T-cell (primary cell): ENCODE measurements at regions not wholly inside any gene's neighbourhood (a gene's known extent, or its start where the extent isn't known, plus 50 kb on each side); places are given as distances from the start of the nearest gene placed in this dataset.

ENCODE experiments used
- ATAC-seq, 4 experiments: fragments of 200-7000 bp in 3 of 4; fragments of 150-1000 bp in 1 of 4; cut with Tn5 transposase; replicated peaks in 1 of 4; 1 replicate in 3 of 4; 2 replicates in 1 of 4; pipeline ENCODE4 v1.10.0; 2021; ENCODE audit warnings: moderate library complexity in 3 of 4, mild to moderate bottlenecking in 2 of 4, moderate number of reproducible peaks in 1 of 4
- CTCF ChIA-PET, 2 donors: fragments of 300-600 bp; sonication (Branson Sonifier 250); formaldehyde crosslinking; loops; one replicate each; lab custom pipeline; 2022; ENCODE audit warnings: antibody characterized with exemption in 2 of 2; lab: Charles Lee
- POLR2A ChIA-PET, 2 donors: fragments of 300-600 bp; sonication (Branson Sonifier 250); formaldehyde crosslinking; loops; one replicate each; lab custom pipeline; 2022; ENCODE audit warnings: antibody characterized with exemption in 2 of 2; lab: Charles Lee
- DNase-seq, 35 experiments: peaks; one replicate each; pipeline versions ENCODE4 v3.0.0 to v3.0.0-alpha.2; 2013 to 2023
- H3K27ac ChIP-seq: one replicate; pipeline ENCODE4 v1.5.1; 2013; ENCODE audit warnings: low read length
- H3K27me3 ChIP-seq, 2 experiments: replicated peaks in 1 of 2; 1 replicate in 1 of 2; 2 replicates in 1 of 2; pipeline versions ENCODE4 v1.6.1 to v1.7.0; 2013; ENCODE audit warnings: low read length in 1 of 2, mixed read lengths in 1 of 2; ENCODE audit not compliant: control insufficient read depth in 2 of 2, insufficient read depth in 2 of 2; ENCODE audit errors: extremely low read depth in 1 of 2
- H3K36me3 ChIP-seq, 2 donors: 1 replicate in 1 of 2; 2 replicates in 1 of 2; pipeline versions ENCODE4 v1.6.1 to v1.7.0; 2013; ENCODE audit warnings: low read length in 1 of 2; ENCODE audit not compliant: control insufficient read depth in 2 of 2, insufficient read depth in 1 of 2; ENCODE audit errors: extremely low read depth in 1 of 2
- H3K4me1 ChIP-seq, 2 experiments: 1 replicate in 1 of 2; 2 replicates in 1 of 2; pipeline versions ENCODE4 v1.6.1 to v1.7.0; 2013; ENCODE audit warnings: low read length in 2 of 2, mixed read lengths in 1 of 2; ENCODE audit not compliant: insufficient read depth in 2 of 2, control insufficient read depth in 1 of 2; ENCODE audit errors: extremely low read depth in 1 of 2
- H3K4me3 ChIP-seq, 2 donors: 1 replicate in 1 of 2; 2 replicates in 1 of 2; pipeline versions ENCODE4 v1.5.1 to v1.7.0; 2013; ENCODE audit warnings: mild to moderate bottlenecking in 2 of 2, low read length in 1 of 2, moderate library complexity in 1 of 2; ENCODE audit not compliant: control insufficient read depth in 1 of 2; ENCODE audit errors: extremely low read depth in 1 of 2
- H3K9me3 ChIP-seq: 2 replicates; pipeline ENCODE4 v1.7.0; 2013
- H3K27ac Mint-ChIP-seq, 2 donors: one replicate each; pipeline ENCODE4 v1.8.0; 2020 to 2021; ENCODE audit warnings: mild to moderate bottlenecking in 2 of 2, mixed read lengths in 2 of 2
- H3K27me3 Mint-ChIP-seq, 2 donors: one replicate each; pipeline ENCODE4 v1.8.0; 2021 to 2022; ENCODE audit warnings: mixed read lengths in 2 of 2
- H3K36me3 Mint-ChIP-seq: one replicate; pipeline ENCODE4 v1.8.0; 2021; ENCODE audit warnings: mixed read lengths
- H3K4me1 Mint-ChIP-seq, 3 donors: one replicate each; pipeline ENCODE4 v1.8.0; 2020 to 2022; ENCODE audit warnings: mixed read lengths in 3 of 3, mild to moderate bottlenecking in 1 of 3
- H3K4me3 Mint-ChIP-seq, 3 donors: one replicate each; pipeline ENCODE4 v1.8.0; 2020 to 2022; ENCODE audit warnings: mild to moderate bottlenecking in 3 of 3, mixed read lengths in 3 of 3, moderate library complexity in 3 of 3
- H3K9me3 Mint-ChIP-seq, 3 donors: one replicate each; pipeline ENCODE4 v1.8.0; 2020 to 2022; ENCODE audit warnings: mixed read lengths in 3 of 3
- WGBS: methylation state at CpG from one replicate; pipeline ENCODE4 v1.1.5; 2013; ENCODE audit warnings: missing lambda C conversion rate; ENCODE audit not compliant: insufficient coverage; 5-methylcytosine and 5-hydroxymethylcytosine counted together

GRCh38 chr16:72384651-72385050 is 212.7 kb upstream of the PMFBP1 start:
- peaks cover 10% of the 10 kb centered on the region for H3K36me3 Mint-ChIP-seq

GRCh38 chr16:72380283-72380682 is 208.3 kb upstream of the PMFBP1 start:
- CTCF ChIA-PET = no interaction called here

More at GRCh38 chr16:72384651-72385050, 212.7 kb upstream of the PMFBP1 start:
- DNase-seq (no peak), ATAC-seq (no peak)
- H3K27me3 Mint-ChIP-seq = no peaks in the 10 kb centered on the region
- H3K4me1 ChIP-seq = no peaks in the 10 kb centered on the region
- H3K36me3 ChIP-seq = no peaks in the 10 kb centered on the region
- no peak overlapping the region for H3K27ac ChIP-seq
- H3K4me1 Mint-ChIP-seq = no peaks in the 10 kb centered on the region
- ChIA-PET POLR2A (no interaction called here), CTCF (no interaction called here)
- H3K4me3 ChIP-seq = no peak overlapping the region
- no peaks in the 10 kb centered on the region for H3K27me3 ChIP-seq
- no peaks in the 10 kb centered on the region for H3K9me3 ChIP-seq
- no CpG with 5 or more reads among the region's 5 CpGs for WGBS
- peaks cover 0 to 39% (median 5%) of the 10 kb centered on the region in 3 donors for H3K9me3 Mint-ChIP-seq
- H3K27ac Mint-ChIP-seq = no peak overlapping the region
- no peak overlapping the region for H3K4me3 Mint-ChIP-seq

GRCh38 chr16:72373201-72373600 is 201.2 kb upstream of the PMFBP1 start:
- no peaks in the 10 kb centered on the region for H3K9me3 ChIP-seq
- no peak for ATAC-seq
- POLR2A ChIA-PET = no interaction called here
- WGBS = 80% methylated on average over 1 of the region's 2 CpGs
- H3K4me3 ChIP-seq = no peak overlapping the region
- CTCF ChIA-PET = no interaction called here
- Mint-ChIP-seq H3K9me3 (no peaks in the 10 kb centered on the region), H3K36me3 (no peaks in the 10 kb centered on the region), H3K27me3 (no peaks in the 10 kb centered on the region), H3K4me3 (no peak overlapping the region), H3K27ac (no peak overlapping the region), H3K4me1 (no peaks in the 10 kb centered on the region)
- no peaks in the 10 kb centered on the region for H3K36me3 ChIP-seq
- no peak for DNase-seq
- H3K27ac ChIP-seq = no peak overlapping the region
- H3K4me1 ChIP-seq = no peaks in the 10 kb centered on the region
- no peaks in the 10 kb centered on the region for H3K27me3 ChIP-seq

More at GRCh38 chr16:72380283-72380682, 208.3 kb upstream of the PMFBP1 start:
- H3K9me3 ChIP-seq = no peaks in the 10 kb centered on the region
- DNase-seq (no peak), ATAC-seq (no peak)
- no CpG with 5 or more reads among the region's 1 CpG for WGBS
- H3K27me3 ChIP-seq = no peaks in the 10 kb centered on the region
- H3K4me1 ChIP-seq = no peaks in the 10 kb centered on the region
- no peaks in the 10 kb centered on the region for H3K4me1 Mint-ChIP-seq
- no peak overlapping the region for H3K27ac ChIP-seq
- no peaks in the 10 kb centered on the region for H3K36me3 ChIP-seq
- H3K36me3 Mint-ChIP-seq = no peaks in the 10 kb centered on the region
- H3K4me3 Mint-ChIP-seq = no peak overlapping the region
- H3K27me3 Mint-ChIP-seq = no peaks in the 10 kb centered on the region
- peaks cover 0 to 17% (median 0%) of the 10 kb centered on the region in 3 donors for H3K9me3 Mint-ChIP-seq
- no peak overlapping the region for H3K27ac Mint-ChIP-seq
- POLR2A ChIA-PET = no interaction called here
- H3K4me3 ChIP-seq = no peak overlapping the region

- no peak for ATAC-seq
These were observed 200.4 kb upstream of the PMFBP1 start for GRCh38 chr16:72372087-72373045.

GRCh38 chr16:72371307-72372086 is 199.5 kb upstream of the PMFBP1 start:
- 57% methylated on average over 3 of the region's 10 CpGs for WGBS
- no peaks in the 10 kb centered on the region for H3K36me3 ChIP-seq
- Mint-ChIP-seq H3K27ac (no peak overlapping the region), H3K4me1 (no peaks in the 10 kb centered on the region), H3K36me3 (no peaks in the 10 kb centered on the region), H3K9me3 (peaks cover 4 to 6% (median 5%) of the 10 kb centered on the region in 3 donors), H3K27me3 (no peaks in the 10 kb centered on the region), H3K4me3 (no peak overlapping the region)
- DNase-seq (no peak), ATAC-seq (no peak)
- no peaks in the 10 kb centered on the region for H3K9me3 ChIP-seq
- no peaks in the 10 kb centered on the region for H3K4me1 ChIP-seq
- no peak overlapping the region for H3K27ac ChIP-seq
- no peak overlapping the region for H3K4me3 ChIP-seq
- POLR2A ChIA-PET = no interaction called here
- CTCF ChIA-PET = no interaction called here
- H3K27me3 ChIP-seq = no peaks in the 10 kb centered on the region

More at GRCh38 chr16:72372087-72373045, 200.4 kb upstream of the PMFBP1 start:
- DNase-seq = no peak
- Histone ChIP-seq H3K27ac (no peak overlapping the region), H3K9me3 (no peaks in the 10 kb centered on the region), H3K4me3 (no peak overlapping the region), H3K36me3 (no peaks in the 10 kb centered on the region), H3K4me1 (no peaks in the 10 kb centered on the region), H3K27me3 (no peaks in the 10 kb centered on the region)
- Mint-ChIP-seq H3K27ac (no peak overlapping the region), H3K9me3 (peaks cover 2 to 4% (median 3%) of the 10 kb centered on the region in 3 donors), H3K36me3 (no peaks in the 10 kb centered on the region), H3K4me1 (no peaks in the 10 kb centered on the region), H3K4me3 (no peak overlapping the region), H3K27me3 (no peaks in the 10 kb centered on the region)
- ChIA-PET CTCF (no interaction called here), POLR2A (no interaction called here)
- 100% methylated on average over 4 of the region's 15 CpGs for WGBS

GRCh38 chr16:72369274-72369673 is 197.3 kb upstream of the PMFBP1 start:
- ChIA-PET POLR2A (no interaction called here), CTCF (no interaction called here)
- H3K27ac Mint-ChIP-seq = no peak overlapping the region

More at GRCh38 chr16:72369274-72369673, 197.3 kb upstream of the PMFBP1 start:
- DNase-seq (no peak), ATAC-seq (no peak)
- Mint-ChIP-seq H3K4me1 (no peaks in the 10 kb centered on the region), H3K9me3 (peaks cover 4 to 10% (median 8%) of the 10 kb centered on the region in 3 donors), H3K4me3 (no peak overlapping the region), H3K36me3 (peaks cover 3% of the 10 kb centered on the region), H3K27me3 (no peaks in the 10 kb centered on the region)
- no CpG with 5 or more reads among the region's 1 CpG for WGBS
- Histone ChIP-seq H3K4me3 (no peak overlapping the region), H3K4me1 (no peaks in the 10 kb centered on the region), H3K27ac (no peak overlapping the region), H3K27me3 (no peaks in the 10 kb centered on the region), H3K9me3 (no peaks in the 10 kb centered on the region), H3K36me3 (no peaks in the 10 kb centered on the region)
